Neural cell (in vitro differentiated cells): ENCODE measurements at regions not wholly inside any gene's neighbourhood (a gene's known extent, or its start where the extent isn't known, plus 50 kb on each side); places are given as distances from the start of the nearest gene placed in this dataset.

Experiments used
- H2AFZ ChIP-seq: fragments of 200-600, 300-800 bp; sonication (generic), shearing (Covaris generic); 2 replicates; pipeline ENCODE4 v1.6.0; 2014; ENCODE audit warnings: low read depth, mild to moderate bottlenecking, antibody characterized with exemption, low read length, moderate library complexity
- H3F3A ChIP-seq: fragments of 200-600 bp; shearing (Covaris generic); 2 replicates; pipeline ENCODE4 v1.6.1; 2016; ENCODE audit warnings: mild to moderate bottlenecking, moderate library complexity, mixed read lengths, antibody characterized with exemption, low read length; ENCODE audit not compliant: insufficient read depth, poor library complexity, severe bottlenecking
- H3K27ac ChIP-seq: fragments of 200-600, 300-800 bp; sonication (generic), shearing (Covaris generic); 2 replicates; pipeline ENCODE4 v1.5.1; 2014; ENCODE audit warnings: mild to moderate bottlenecking, low read length, moderate library complexity
- H3K27me3 ChIP-seq: fragments of 300-800, 200-600 bp; sonication (generic), shearing (Covaris generic); 2 replicates; pipeline ENCODE4 v1.6.0; 2014; ENCODE audit warnings: mild to moderate bottlenecking, low read depth, low read length, moderate library complexity; ENCODE audit not compliant: insufficient read depth
- H3K36me3 ChIP-seq: fragments of 300-800, 200-600 bp; sonication (generic), shearing (Covaris generic); 2 replicates; pipeline ENCODE4 v1.5.1; 2014; ENCODE audit warnings: mild to moderate bottlenecking, antibody characterized with exemption, low read length, moderate library complexity; ENCODE audit not compliant: insufficient read depth
- H3K4me2 ChIP-seq: fragments of 300-800, 200-600 bp; sonication (generic), shearing (Covaris generic); 2 replicates; pipeline ENCODE4 v1.6.0; 2014; ENCODE audit warnings: mild to moderate bottlenecking, low read length
- H3K4me3 ChIP-seq: fragments of 300-800, 200-600 bp; sonication (generic), shearing (Covaris generic); 2 replicates; pipeline ENCODE4 v1.5.1; 2014; ENCODE audit warnings: mild to moderate bottlenecking, low read length, moderate library complexity
- H3K79me2 ChIP-seq: fragments of 200-600 bp; shearing (Covaris generic); replicated peaks from 2 replicates; pipeline ENCODE4 v1.6.0; 2014; ENCODE audit warnings: mild to moderate bottlenecking, low read length, moderate library complexity; ENCODE audit not compliant: insufficient read depth
- H3K9ac ChIP-seq: fragments of 300-800, 200-600 bp; sonication (generic), shearing (Covaris generic); 2 replicates; pipeline ENCODE4 v1.6.1; 2016; ENCODE audit warnings: mild to moderate bottlenecking, low read length, mixed read lengths
- H3K9me2 ChIP-seq: fragments of 200-600 bp; shearing (Covaris generic); 2 replicates; pipeline ENCODE4 v1.6.1; 2016; ENCODE audit warnings: mild to moderate bottlenecking, low read length, mixed read lengths; ENCODE audit not compliant: insufficient read depth
- H3K9me3 ChIP-seq: fragments of 200-600, 300-800 bp; sonication (generic), shearing (Covaris generic); 2 replicates; pipeline ENCODE4 v1.6.1; 2016; ENCODE audit warnings: mild to moderate bottlenecking, mixed run types, low read length, moderate library complexity, mixed read lengths
- H4K20me1 ChIP-seq: fragments of 200-600 bp; shearing (Covaris generic); 2 replicates; pipeline ENCODE4 v1.6.1; 2016; ENCODE audit warnings: mild to moderate bottlenecking, mixed run types; ENCODE audit not compliant: insufficient read depth
- CTCF ChIP-seq: fragments of 450-650 bp; IDR thresholded peaks from 2 replicates; pipeline ENCODE4 v1.5.1; 2014; ENCODE audit warnings: antibody characterized with exemption, mild to moderate bottlenecking, moderate library complexity; ENCODE audit not compliant: poor library complexity, severe bottlenecking
- EP300 ChIP-seq: fragments of 450-650 bp; conservative IDR thresholded peaks from 2 replicates; pipeline ENCODE4 v1.6.1; 2014; ENCODE audit warnings: antibody characterized with exemption, mild to moderate bottlenecking, moderate library complexity; ENCODE audit not compliant: poor library complexity, severe bottlenecking
- EZH2 ChIP-seq: fragments of 200-600, 300-800 bp; shearing (Covaris generic), sonication (generic); IDR thresholded peaks from 2 replicates; pipeline ENCODE4 v1.6.1; 2014; ENCODE audit warnings: antibody characterized with exemption, low read length, borderline replicate concordance, mild to moderate bottlenecking; ENCODE audit not compliant: insufficient read depth, poor library complexity, severe bottlenecking
- MXI1 ChIP-seq: fragments of 450-650 bp; conservative IDR thresholded peaks from 2 replicates; pipeline ENCODE4 v1.6.1; 2014; ENCODE audit warnings: antibody characterized with exemption, mild to moderate bottlenecking; ENCODE audit not compliant: poor library complexity, severe bottlenecking
- POLR2AphosphoS5 ChIP-seq: IDR thresholded peaks from 2 replicates; pipeline ENCODE4 v1.6.1; 2012
- RAD21 ChIP-seq: fragments of 450-650 bp; conservative IDR thresholded peaks from 2 replicates; pipeline ENCODE4 v1.6.1; 2014; ENCODE audit warnings: antibody characterized with exemption, mild to moderate bottlenecking, moderate library complexity
- REST ChIP-seq: IDR thresholded peaks from 2 replicates; pipeline ENCODE4 v1.6.1; 2012; ENCODE audit warnings: borderline replicate concordance
- SMC3 ChIP-seq: fragments of 450-650 bp; conservative IDR thresholded peaks from 2 replicates; pipeline ENCODE4 v1.6.1; 2014; ENCODE audit warnings: antibody characterized with exemption, mild to moderate bottlenecking, moderate library complexity; ENCODE audit not compliant: poor library complexity
- TAF1 ChIP-seq: IDR thresholded peaks from 2 replicates; pipeline ENCODE4 v1.6.1; 2012; ENCODE audit warnings: low read depth

- Histone ChIP-seq H2AFZ (no peak overlapping the region), H3K4me2 (no peak overlapping the region), H3K36me3 (no peaks in the 10 kb centered on the region), H3K9ac (no peak overlapping the region), H4K20me1 (no peaks in the 10 kb centered on the region), H3K4me3 (no peak overlapping the region), H3F3A (no peaks in the 10 kb centered on the region), H3K27ac (no peak overlapping the region), H3K79me2 (no peaks in the 10 kb centered on the region), H3K9me2 (no peaks in the 10 kb centered on the region), H3K27me3 (no peaks in the 10 kb centered on the region), H3K9me3 (no peaks in the 10 kb centered on the region)
- TF ChIP-seq REST = no peak
- no peak for TF ChIP-seq SMC3
- no peak for TF ChIP-seq RAD21
Measured at GRCh38 chr5:3715062-3715461, 119.4 kb downstream of the IRX1 start.

GRCh38 chr5:3729631-3730030 is 134.0 kb downstream of the IRX1 start:
- no peaks in the 10 kb centered on the region for H3K79me2 ChIP-seq
- no peaks in the 10 kb centered on the region for H3K27me3 ChIP-seq
- H3K4me3 ChIP-seq = no peak overlapping the region
- no peaks in the 10 kb centered on the region for H3K36me3 ChIP-seq
- TF ChIP-seq EP300 = no peak
- no peak overlapping the region for H3K4me2 ChIP-seq
- no peak overlapping the region for H3K27ac ChIP-seq
- H3K9ac ChIP-seq = no peak overlapping the region
- H2AFZ ChIP-seq = no peak overlapping the region
- no peaks in the 10 kb centered on the region for H3K9me2 ChIP-seq
- no peaks in the 10 kb centered on the region for H4K20me1 ChIP-seq
- no peaks in the 10 kb centered on the region for H3F3A ChIP-seq
- no peaks in the 10 kb centered on the region for H3K9me3 ChIP-seq

GRCh38 chr5:3734632-3735031 is 139.0 kb downstream of the IRX1 start:
- Histone ChIP-seq H4K20me1 (no peaks in the 10 kb centered on the region), H2AFZ (no peak overlapping the region), H3K27me3 (no peaks in the 10 kb centered on the region), H3K9me2 (no peaks in the 10 kb centered on the region), H3F3A (no peaks in the 10 kb centered on the region), H3K27ac (no peak overlapping the region), H3K9me3 (no peaks in the 10 kb centered on the region), H3K9ac (no peak overlapping the region), H3K79me2 (no peaks in the 10 kb centered on the region), H3K4me3 (no peak overlapping the region), H3K36me3 (no peaks in the 10 kb centered on the region), H3K4me2 (no peak overlapping the region)
- TF ChIP-seq SMC3 (no peak), TAF1 (no peak), RAD21 (no peak), CTCF (no peak), POLR2AphosphoS5 (no peak), MXI1 (no peak), EP300 (no peak), REST (no peak), EZH2 (no peak)
